GM18907 (cell line): ENCODE measurements at regions not wholly inside any gene's neighbourhood (a gene's known extent, or its start where the extent isn't known, plus 50 kb on each side); places are given as distances from the start of the nearest gene placed in this dataset.
A peak's percentile ranks its signal among the peaks of the same experiment; 100 is the strongest.

Experiments
- ATAC-seq: cut with Tn5 transposase; IDR thresholded peaks from one replicate; pipeline ENCODE4 v1.9.1; 2021; ENCODE audit warnings: mild to moderate bottlenecking, moderate library complexity; ENCODE audit not compliant: unreplicated experiment

- no peak for ATAC-seq
Observed at GRCh38 chr13:79267560-79267959, 138.5 kb downstream of the RBM26 start.

DNA sequence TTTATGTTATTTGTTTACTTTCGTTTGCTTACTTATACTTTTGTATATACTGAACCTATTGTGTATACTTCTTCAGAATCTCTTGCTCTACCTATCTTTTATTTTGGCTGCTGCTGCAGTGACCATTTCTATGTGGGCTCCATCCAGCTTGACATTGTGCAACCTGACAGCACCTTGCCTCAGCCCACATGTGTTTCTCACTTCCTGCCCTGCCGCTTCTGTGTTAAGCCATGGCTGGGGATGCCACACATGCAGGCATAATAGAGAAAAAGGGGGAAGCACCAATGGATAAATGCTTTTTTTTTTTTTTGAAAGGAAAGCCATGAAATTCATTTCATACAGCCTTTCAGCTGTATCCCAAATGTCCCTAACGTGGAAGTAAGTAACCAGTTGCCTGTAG, 147.6 kb downstream of the RBM26 start:
- peak; percentile 87 for ATAC-seq

GRCh38 chr13:79246578-79246949, 159.5 kb downstream of the RBM26 start:
- peak; percentile 34 for ATAC-seq

DNA sequence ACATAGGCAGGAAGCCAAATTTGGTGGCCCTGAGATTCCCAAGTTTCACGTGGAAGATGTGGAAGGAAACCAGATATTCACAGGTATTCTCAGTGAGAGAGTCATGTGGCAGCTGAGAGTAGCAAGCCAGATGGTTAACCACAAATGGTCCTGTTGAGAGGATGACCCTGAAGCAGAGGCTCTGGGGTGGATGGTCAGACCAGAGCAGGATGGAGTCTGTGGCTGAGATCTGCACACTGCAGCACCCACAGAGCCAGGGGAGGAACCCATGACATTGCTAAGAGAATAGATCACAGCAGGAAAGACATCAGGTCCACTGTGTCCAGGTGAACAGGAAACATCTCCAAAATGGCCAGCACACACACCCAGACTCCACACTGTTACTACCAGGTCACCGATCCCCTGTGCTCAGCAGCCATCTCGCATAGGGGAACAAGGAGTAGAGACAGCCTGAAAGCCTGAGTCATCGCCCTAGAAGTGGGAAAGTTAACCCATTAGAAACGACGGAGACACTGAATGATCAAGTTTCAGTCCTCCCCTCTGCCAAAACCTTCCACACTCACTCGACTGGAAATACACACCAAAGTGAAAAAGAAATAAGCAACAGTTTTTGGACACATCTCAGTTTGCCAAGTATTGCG, 160.0 kb downstream of the RBM26 start:
- peak; percentile 82 for ATAC-seq

DNA sequence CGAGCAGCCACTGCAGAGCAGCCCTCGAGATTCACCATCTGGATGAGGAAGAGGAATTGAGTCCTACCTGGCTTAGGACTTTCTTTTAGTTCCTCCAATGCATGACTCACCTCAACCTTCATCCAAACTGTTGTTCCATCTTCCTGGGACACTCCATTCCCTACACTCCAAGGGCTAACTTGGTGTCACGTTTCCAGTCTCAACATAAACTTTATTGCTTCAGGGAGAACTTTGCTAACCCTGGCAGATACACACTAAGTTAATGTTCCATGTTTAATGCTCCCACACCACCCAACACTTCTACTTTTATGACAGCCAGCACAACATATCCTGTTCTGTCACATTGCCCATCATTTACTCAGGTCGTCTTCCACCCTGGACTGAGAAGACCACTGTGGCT, 164.4 kb downstream of the RBM26 start:
- no peak for ATAC-seq

DNA sequence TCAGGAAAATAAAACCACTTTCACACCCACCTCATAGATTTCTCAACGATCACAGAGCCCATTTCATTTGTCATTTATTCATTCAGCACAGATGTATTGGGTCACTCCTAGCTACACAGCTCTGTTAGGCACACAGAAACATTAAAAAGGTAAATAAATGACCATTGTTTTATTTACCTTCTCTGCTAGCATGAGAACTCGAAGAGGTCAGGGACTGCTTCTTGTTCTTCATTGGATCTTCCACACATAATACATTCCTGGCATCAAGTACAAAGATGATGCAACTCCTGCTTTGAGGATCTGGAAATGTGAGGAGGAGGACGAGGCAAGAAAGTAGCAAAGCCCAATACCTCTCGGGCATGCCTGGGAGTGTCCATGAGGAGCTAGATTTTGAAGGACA, 168.1 kb downstream of the RBM26 start:
- no peak for ATAC-seq

DNA sequence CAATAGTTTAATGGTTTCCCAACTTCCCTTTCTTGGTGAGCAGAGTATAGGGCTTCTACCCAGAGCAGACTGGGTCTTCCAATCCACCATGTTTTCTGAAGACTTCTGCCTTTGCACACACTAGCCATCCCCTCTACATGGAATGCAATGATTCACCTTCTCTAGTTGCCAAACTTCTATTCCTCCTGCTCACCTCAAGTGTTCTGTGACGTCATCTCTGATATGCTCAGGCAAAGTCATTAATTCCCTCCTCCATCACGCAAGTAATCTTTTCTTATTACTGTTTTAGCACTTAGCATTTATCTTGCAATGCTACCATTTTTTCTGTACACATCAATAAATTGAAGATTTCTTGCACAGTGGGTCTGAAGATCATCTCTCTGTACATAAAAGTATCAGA, 174.2 kb downstream of the RBM26 start:
- ATAC-seq = no peak

DNA sequence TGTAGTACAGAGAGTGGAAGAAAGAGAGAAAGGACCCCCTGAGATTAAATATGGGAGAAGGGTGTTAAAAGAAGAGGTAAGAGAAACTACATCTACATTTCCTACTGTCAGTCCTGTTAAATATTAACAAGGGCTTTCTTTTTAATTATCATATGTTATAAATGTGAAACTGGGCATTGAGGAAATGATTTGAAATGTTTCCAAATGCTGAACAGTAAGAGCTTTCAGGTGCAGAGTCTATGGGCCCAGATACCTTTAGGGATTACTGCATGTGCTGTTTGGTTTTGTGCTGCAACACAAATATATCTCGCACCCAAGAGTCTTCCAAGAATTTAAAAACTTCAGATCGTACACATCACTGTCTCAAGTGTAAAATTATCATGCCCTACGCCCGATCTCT, 176.3 kb downstream of the RBM26 start:
- ATAC-seq = no peak

DNA sequence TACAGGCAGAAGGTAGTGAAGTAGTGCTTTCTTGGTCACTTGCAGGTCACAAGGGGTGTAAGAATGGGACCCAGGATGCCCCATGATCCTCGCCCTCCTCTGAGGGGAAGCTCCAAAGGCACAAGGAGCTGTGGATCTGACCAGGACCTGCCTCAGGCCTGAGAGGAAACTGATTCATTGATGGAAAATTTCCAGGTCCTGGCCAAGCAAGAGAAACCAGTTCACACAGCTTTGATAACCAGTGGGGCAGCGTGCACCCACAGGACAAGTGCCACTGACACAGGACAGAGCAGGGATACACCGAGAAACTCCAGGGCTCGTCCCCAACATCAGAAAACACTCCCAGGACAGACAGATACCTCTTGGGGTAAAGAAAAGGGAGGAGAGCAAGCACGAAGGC, 177.1 kb downstream of the RBM26 start:
- no peak for ATAC-seq

GRCh38 chr13:79227418-79227817, 178.6 kb downstream of the RBM26 start:
- ATAC-seq = peak; percentile 81

DNA sequence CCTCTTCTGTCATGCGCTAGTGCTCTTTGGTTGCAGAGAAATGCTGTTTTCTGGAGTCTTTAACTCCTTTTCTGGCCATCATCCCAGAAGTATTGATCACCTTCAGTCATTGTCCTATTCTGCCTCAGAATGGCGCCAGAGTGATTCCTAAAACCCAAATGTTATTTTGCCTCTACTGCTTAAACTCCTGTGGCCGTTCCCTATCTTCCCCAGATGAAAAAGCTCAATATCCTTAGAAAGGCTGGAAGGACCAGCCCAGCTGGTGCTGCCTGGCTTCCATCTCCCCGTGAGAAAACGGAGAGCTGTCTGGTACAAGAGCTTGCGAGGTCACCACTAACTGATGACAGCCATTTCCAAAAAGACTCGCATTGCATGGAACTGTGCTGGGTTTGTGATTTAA, 179.1 kb downstream of the RBM26 start:
- peak; percentile 22 for ATAC-seq

DNA sequence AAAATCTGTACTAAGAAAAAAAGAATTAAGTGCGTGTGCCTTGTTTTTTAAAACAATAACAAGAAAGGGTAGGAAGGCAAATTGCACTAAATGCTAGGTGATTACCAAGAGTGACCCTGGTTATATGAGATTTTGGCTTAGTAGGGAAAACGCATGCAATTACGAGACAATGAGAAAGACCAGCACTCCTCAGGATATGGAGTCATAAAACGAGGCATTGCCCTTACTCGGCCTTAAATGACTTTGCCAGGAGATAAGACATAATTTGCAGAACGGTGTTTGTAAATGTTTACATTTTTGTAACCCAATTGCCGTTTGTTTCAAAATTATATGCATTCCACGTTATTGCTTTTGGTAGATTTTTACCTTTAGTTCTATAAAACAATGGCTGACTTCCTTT, 179.8 kb downstream of the RBM26 start:
- ATAC-seq = no peak

DNA sequence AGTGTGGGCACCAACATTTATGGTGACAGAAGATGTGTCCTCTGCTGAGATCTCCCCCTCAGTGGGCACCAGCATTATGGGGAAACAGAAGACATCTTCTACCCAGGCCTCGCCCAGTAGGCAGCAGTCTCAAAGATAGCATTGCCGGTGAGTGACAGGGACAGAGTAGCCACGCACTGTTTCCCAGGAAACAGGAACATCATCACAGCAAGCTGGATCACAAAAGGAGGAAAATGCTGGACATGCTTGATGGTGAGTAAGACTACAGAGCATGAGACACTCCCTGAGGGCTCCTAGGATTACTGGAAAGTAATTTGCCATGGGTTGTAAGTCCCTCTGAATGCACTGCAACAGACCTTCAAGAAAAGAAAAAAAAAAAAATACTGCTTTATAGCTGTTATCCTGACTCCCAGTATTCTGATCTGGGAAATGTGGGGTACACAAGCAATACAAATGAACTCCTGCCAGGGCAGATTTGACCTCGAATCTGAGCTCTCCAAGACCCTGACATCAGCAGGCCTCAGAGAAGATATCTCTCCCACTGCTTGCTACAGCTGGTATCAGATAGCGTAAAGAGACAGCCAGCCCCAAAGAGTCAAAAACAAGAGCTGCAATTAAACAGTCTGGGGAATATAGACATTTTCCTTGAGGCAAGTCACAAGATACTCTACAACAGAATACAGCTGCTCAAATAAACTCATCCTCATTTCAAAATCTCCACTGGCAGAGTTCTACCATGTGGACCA, 180.4 kb downstream of the RBM26 start:
- no peak for ATAC-seq

DNA sequence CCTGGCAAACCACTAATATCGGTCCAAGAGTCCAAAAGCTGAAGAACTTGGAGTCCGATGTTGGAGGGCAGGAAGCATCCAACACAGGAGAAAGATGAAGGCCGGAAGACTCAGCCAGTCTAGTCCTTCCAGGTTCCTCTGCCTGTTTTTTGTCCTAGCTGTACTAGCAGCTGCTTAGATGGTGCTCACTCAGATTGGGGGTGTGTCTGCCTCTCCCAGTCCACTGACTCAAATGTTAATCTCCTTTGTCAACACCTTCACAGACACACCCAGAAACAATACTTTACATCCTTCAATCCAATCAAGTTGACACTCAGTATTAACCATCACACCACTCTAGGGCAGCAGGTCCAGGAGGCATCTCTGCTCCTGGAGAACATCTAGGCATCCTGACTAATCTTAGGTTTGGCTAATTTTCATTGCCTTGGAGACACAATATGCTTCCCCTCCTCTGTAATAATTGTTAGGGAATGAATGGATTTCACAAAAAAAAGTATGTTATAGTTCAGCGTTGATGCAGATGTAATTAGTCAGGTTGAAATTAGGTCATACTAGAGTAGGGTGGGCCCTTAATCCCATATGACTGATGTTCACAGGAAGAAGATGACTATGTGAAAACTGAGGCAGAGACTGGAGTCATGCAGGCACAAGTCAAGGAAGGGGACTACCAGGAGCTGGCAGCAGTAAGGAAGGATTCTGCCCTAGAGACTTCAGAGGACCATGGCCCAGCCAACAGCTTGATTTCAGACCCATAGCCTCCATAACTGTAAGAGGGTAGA, 183.4 kb downstream of the RBM26 start:
- ATAC-seq = no peak

DNA sequence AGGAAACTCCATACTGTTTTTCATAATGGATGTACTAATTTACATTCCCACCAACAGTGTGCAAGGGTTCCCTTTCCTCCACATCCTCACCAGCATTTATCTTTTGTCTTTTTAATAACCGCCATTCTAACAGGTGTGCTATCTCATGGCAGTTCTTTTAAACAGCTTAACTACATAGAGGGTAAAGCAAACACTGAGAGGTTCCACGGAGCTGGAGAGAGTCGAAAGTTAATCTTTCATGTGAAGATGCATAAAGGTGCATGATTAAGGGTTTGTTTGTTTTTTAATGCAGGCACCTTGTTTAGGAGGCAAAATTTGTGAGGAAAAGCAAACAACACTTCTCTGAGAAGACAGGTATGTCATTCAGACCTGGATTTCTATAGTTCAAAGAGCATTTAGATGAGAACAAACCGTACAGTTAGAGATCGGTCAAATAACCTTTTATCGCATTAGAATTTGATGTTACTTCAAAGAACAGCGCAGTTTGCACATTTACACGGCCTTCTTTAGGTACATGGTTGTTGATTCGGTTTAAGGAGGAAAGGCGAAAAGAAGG, 193.9 kb downstream of the RBM26 start:
- no peak for ATAC-seq

DNA sequence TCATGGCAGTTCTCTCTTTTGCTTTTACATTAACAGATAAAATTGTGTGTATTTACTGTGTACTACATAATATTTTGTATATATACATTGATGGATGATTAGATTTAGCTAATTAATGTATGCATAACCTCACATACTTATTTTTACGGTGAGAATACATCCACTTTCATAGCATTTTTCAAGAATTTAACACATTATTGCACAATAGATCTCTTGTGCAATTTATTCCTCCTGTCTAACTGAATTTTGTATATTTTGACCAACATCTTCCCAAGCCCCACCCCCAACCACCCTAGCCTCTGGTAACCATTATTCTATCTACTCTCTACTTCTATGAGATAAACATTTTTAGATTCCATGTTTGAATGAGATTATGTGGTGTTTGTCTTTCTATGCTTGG, 194.7 kb downstream of the RBM26 start:
- ATAC-seq = no peak

DNA sequence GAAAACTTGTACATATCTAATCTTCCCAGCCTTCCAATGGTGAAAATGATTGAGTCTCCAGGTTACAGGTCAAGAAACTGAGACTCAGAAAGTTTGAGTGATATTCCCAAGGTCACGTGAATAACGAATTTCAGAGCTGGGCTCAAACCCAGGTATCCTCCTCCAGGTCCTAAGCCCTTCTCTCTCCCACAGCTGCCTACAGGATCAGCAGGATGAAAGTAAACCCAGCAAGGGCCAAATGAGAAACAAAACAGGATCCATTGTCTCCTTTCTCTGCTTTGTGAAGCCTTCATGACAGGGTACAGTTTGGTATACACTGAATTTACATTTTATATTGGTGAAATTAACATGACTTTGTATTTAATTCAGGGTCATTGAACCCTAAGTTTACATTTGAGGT, 208.1 kb downstream of the RBM26 start:
- no peak for ATAC-seq

GRCh38 chr13:79196843-79197242, 209.2 kb downstream of the RBM26 start:
- no peak for ATAC-seq

DNA sequence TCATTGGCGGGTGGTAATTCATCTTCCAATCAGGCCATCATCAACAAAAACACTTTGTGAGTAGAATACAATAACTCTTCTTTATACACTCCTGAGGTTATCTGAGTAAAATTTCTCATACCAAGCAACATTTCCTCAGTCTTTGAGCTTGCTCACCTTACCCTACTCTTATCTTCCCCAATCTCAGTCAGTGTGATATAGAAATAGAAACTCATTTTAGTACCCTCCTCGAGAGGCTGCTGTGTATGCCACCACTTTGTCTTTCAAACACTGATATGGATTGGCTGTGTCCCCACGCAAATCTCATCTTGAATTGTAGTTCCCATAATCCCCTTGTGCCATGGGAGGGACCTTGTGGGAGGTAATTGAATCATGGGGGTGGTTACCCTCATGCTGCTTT, 209.7 kb downstream of the RBM26 start:
- no peak for ATAC-seq

GRCh38 chr13:79194727-79195126, 211.3 kb downstream of the RBM26 start:
- ATAC-seq = peak; percentile 44

- peak; percentile 97 for ATAC-seq
Observed at GRCh38 chr13:79194272-79194671, 211.8 kb downstream of the RBM26 start.

DNA sequence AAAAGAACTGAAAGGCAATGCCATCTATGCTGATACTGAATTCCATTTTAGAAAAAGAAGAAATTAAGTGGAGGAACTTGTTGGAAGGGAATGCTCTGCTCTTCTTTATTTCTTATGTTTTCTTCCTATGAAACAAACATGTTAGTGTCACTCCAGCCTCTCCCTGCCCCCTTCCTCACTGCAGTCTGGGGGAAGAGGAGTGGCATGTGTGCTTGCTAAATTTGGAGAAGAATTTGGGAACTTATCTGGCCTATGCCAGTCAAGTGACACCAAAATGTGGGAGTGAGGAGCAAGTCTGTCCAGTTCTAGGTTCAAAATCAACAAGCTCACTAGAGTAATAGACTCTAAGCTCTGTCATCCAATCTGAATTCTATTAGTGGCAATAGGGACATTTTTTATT, 214.6 kb downstream of the RBM26 start:
- ATAC-seq = no peak
